ENCODE measurements at regions not wholly inside any gene's neighbourhood (a gene's known extent, or its start where the extent isn't known, plus 50 kb on each side); places are given as distances from the start of the nearest gene placed in this dataset.
"Not testable (repeated sequence)": the region's sequence is repeated elsewhere in the genome, so short reads cannot be mapped to it uniquely, and the experiment has no call there.

DNA sequence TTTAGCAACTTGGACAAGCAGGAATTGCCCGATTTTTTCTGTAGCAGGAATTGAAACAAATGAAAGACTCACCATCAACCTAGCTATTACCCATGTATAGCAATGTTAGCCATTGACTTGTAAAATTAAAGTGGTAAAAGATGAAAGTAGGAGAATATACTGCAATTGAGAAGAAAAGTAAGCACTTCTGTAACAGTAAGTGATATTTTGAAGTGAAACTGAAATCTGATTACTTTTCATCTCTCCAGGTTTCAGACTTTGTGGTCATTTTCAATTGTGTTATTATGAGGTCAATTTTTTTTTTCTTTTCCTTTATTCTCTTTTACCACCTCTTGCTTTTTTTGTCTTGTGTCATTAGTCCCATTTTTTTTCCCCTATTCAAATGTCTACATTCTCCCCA is 1078.2 kb downstream of the ZPLD1 start:
- DNase-seq, result no peak

DNA sequence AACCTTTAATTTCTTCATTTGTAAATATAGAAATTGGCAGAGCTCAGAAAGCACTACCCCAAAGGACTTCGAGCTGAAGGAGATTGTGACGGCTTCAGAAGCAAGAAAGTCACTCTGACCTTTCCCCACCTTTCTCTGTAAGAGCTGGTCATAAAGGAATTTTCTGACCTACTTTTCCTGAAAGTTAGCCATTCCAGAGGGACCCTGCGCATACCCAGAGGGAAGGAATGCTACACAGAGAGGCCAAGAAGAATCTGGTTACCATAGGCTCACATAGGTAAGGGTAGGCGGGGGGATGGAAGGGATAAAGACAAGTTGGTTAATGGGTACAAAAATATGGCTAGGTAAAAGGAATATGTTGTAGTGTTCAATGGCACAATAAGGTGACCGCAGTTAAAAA is 1080.3 kb downstream of the ZPLD1 start:
- no peak for DNase-seq

DNA sequence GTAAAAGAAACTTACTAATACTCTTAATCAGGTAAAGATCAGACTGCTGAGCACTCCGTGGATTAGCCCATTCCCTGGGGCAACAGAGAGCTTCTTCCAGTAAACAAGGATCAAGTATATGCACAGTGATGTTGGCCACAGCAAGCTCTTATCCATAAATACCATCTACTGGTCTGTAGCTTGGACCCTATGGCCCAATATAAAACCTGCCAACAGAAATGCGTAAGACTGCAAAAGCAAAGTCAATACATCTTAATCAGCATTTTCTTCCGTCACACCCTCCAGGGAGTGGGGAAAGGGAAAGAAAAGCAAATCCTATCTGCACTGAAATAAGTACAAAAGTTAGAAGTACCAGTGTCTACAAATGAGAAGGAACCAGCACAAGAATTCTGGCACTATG is 1082.1 kb downstream of the ZPLD1 start:
- no peak for DNase-seq

DNA sequence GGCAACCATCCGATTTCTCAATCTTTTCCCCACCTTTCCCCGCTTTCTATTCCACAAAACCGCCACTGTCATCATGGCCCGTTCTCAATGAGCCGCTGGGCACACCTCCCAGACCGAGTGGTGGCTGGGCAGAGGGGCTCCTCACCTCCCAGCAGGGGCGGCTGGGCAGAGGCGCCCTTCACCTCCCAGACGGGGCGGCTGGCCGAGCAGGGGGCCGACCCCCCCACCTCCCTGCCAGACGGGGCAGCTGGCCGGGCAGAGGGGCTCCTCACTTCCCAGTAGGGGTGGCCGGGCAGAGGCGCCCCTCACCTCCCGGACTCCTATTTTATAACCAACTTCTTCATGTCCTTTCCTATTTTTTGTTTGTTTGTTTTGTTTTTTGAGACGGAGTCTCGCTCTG is 1096.5 kb downstream of the ZPLD1 start:
- not testable (repeated sequence) for DNase-seq

DNA sequence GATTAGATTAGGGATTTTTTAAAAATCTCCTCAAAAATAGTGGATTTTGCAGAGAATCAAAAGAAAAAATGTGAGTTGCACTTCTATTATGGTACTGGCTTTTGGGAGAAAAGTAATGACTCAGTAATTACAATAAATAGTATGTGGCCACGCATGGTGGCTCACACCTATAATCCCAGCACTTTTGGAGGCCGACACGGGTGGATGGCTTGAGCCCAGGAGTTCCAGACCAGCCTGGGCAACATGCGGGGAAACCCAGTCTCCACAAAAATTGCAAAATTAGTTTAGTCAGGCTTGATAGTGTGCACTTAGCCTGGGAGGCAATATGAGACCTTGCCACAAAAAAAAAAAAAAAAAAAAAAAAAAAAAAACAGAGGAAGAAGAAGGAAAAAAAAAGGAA is 1098.2 kb downstream of the ZPLD1 start:
- DNase-seq, result no peak

DNA sequence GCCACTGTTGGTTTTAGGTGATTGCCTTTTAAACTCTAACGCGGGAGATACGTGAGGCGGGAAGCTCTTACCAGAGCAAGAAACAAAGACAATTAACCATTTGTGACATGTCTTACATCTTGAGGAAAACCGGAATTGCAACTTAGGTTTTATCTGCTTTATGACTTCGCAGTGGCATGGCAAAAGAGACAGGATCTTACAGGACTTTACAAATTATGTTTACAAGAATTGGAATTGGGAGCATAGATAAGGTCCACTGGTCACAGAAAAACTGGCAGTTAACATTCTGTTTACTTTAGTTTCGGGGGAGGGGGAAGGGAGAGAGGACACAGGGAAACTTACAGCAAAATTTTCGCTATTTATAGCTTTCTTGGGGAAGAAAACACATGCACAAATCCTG is 1119.6 kb downstream of the ZPLD1 start:
- no peak for DNase-seq

DNA sequence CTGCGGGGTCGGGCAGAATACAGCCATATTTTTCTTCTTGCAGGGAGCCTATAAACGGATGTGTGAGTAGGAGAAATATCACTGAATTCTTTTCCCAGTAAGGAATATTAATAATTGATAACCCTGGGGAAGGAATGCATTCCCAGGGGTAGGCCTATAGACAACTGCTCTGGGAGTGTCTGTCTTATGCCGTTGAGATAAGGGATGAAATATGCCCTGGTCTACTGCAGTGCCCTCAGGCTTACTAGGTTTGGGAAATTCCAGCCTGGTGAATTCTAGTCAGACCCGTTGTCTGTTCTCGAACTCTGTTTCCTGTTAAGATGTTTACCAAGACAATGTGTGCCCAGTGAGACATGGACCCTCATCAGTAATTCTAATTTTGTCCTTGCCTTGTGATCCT is 1129.3 kb downstream of the ZPLD1 start:
- DNase-seq, result not testable (repeated sequence)

DNA sequence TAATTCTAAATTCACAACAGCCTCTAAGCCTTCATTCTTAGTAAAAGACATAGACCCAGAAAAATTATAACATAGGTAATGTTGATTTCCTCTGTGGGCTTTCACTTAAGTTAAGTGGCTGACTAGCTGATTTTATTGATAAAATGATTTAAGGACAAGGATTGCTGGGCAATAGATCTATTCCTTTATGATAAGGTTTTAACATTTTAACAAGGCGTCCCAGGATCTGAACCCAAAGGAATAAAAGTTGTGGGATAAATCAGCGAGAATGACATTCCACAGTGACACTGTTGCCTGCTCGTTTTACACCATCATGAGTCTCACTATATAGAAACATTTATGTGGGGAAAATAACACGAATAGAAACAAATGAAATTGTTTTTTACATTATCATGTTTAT is 1151.0 kb downstream of the ZPLD1 start:
- no peak for DNase-seq

DNA sequence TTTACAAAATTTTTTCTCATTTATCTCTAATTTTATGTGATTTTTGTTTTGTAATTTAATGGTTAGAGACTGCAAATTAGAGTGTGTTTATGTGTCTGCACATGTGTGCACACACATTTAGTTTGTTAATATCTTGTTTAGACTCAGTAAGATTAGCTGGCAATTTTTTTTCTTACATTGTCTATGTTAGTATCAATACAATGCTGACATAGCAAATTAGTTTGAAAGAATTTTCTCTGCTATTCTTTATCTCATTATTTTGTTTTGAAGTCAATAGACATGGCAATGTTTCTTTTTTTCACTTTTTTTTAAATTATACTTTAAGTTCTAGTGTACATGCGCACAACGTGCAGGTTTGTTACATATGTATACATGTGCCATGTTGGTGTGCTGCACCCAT is 1155.0 kb downstream of the ZPLD1 start:
- no peak for DNase-seq

DNA sequence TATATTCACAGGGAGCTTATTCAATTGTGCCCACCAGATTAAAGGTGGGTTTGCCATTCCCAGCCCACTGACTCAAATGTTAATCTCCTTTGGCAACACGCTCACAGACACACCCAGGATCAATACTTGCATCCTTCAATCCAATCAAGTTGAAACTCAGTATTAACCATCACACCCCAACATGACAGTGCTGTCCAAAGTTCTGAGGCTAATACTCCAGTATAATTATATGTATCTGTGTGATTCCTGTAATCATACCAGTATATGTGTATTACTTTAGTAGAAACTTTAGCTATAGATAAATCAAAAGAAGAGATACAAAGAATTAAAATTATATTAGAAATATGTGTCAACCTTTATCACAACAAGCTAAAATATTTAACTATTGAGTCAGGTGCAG is 1166.0 kb downstream of the ZPLD1 start:
- DNase-seq, result no peak

DNA sequence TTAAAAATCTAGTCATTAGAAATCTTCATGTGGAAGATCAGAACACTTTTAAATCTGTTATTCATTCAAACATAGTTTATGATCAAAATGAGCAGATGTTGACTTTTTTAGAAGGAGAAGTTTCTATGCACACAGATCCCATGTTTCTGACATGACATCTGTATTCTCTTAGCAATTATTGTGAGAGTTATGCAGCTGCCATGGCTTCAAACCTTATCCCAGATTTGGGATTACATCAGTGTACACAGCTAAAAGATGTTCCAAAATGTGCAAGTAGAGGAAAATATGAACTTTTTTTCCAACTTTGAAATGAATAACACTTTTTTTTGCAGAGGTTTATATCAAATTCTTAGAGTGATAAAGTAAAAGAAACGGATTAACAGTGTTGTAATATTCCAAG is 1166.9 kb downstream of the ZPLD1 start:
- no peak for DNase-seq

DNA sequence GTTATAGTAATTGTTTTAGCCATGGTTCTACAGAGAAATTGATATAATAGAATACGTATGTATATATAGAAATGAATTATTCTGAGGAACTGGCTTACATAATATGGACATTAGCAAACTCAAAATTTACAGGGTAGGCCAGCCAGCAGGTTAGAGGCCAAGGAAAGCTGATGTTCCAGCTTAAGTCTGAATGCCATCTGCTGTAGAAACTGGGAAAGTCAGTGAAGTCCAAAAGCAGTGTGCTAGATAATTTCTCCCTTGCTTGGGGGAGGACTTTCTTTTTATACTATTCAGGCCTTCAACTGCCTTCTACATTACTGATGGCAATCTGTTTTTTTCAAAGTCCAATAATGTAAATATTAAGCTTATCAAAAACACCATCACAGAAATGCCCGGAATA is 1174.7 kb downstream of the ZPLD1 start:
- no peak for DNase-seq

DNA sequence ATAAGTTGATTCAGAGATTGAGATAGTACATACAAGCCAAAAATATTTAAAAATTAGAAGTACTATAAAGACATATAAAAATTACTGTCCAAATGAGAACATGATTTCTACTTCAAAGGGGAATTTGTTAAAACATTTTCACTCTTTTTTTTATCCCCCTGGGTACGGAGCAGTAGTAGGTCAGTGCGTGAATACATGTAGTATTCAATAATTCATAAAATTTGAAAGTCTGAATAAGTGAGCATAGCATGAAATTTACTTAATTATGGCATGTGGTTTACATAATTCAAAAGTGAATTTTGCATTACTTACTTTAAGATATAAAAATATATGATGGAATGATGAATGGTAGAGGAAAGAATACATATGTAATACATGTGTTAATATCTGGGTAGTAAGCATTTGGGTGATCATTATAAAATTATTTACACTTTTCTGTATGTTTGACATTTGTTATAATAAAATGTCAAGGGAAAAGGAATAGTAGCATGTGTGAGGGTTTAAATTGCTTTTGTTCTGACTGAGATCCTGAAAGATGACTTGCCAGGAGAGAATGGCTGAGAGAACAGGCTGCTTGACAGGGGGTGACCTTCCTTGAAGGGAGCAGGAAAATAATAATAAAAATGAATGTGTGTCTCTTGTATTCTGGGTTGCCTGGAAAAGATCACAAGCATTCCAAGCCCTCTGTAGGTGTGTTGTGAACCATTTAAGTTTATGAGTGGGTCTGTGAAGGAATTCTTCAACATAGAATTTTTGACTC is 1178.8 kb downstream of the ZPLD1 start:
- DNase-seq, result no peak

DNA sequence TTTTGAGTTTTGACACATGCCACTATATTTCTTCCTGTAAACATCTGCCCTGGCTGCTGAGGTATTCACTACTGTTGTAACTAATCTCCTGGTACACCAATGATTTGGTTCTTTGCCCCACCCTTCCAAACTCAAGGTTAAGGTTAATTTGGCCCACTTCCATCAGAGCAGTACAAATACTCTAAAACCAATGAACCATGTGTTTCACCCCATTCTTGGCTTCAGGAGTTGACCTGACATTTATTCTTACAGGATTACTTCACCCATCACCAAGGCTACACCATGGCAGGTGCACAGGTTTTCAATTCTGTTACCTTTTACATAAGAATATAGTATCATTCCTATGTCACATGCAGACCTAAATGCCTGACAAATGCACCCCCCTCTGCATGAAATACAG is 1179.9 kb downstream of the ZPLD1 start:
- no peak for DNase-seq

DNA sequence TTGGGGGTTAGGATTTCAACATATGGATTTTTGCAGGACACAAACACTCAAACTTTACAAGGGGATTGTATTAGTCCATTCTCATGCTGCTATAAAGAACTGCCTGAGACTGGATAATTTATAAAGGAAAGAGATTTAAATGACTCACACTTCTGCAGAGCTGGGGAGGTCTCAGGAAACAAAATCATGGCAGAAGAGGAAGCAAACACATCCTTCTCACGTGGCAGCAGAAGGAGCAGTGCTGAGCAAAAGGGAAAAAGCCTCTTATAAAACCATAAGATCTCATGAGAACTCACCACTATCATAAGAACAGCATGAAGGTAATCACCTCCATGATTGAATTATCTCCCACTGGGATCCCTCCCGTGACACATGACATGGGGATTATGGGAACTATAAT is 1183.1 kb downstream of the ZPLD1 start:
- DNase-seq, result no peak

DNA sequence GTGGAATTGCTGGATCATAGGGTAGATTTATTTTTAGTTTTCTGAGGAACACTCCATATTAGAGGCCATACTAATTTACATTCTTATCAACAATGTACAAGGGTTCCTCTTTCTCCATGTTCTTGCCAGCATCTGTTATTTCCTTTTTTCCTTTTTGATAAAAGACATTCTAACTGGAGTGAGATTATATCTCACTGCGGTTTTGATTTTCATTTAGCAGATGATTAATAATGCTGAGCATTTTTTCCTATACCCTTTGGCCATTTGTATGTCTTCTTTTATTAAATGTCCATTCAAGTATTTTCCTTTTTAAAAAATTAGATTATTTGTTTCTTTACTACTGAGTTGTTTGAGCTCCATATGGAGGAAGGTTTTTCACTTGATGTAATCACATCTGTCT is 1189.5 kb downstream of the ZPLD1 start:
- no peak for DNase-seq

DNA sequence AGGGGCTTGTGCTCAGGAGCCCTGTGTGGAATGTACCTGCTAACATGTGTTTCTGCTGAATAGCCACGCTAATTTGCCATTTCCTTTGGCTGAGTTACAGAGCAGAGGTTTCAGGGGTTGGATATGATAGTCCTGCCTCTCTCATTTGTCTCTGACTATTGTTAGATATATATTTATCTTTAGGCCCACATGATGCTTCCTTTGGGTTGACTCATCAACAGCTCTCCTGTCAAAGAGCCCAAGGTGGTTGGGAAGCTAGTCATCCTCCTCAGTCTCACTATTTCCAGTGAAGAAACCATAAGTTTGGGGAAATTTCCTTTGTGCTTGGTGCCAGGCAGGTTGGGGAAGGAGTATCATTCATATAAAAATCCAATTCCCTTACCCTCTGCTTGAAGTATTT is 1194.6 kb downstream of the ZPLD1 start:
- DNase-seq, result no peak

DNA sequence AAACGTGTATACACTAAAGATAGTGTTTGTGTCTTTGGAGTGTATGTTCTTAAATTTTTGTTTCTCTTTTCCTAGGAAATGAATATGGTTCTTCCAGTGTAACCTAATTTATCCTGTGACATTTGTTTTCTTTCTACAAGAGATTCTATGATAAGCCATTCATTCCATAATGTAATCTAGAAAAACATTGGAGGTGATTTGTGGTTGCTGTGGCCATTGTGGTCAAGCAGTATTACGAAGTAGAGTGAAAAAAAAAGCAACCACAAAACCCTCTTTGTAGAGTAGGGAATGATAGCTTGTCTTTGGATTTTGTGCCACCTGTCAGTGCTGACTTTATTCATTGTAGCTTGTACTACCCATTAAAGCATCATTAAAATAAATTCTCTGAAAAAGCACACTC is 1209.6 kb downstream of the ZPLD1 start:
- no peak for DNase-seq

DNA sequence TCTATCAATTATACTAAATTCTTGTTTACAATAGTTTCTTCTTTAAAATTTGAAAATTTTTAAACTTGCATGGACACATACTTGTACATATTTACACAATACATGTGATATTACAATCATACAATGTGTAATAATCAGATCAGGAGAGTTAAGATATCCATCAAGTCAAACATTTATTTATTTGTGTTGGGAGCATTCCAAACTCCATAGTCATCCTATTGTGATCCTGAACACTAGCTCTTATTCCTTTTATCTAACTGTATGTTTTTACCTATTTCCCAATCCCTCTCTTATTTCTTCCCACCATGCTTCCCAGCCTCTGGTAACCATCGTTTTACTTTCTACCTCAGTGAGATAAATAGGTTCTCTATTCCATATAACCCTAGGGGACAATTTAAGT is 1219.2 kb downstream of the ZPLD1 start:
- DNase-seq, result no peak

DNA sequence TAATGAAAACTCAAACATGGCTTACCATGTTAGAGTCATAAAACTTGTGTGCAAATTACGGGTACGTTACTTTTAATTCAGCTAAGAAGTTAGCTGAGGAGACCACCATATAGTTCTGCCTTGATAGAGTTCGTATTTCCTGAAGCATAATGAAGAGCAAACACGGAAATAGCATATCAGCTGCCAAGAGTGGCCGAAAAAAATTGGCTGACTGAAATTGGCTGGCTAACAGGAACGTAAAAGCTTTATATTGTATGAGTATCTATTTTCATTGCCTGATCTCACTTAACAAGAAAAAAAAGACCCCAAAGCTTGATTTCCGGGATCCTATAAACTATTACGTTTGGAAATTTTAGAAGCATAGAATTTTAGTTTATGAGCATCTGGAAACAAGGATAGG is 1222.9 kb downstream of the ZPLD1 start:
- DNase-seq, result no peak

DNA sequence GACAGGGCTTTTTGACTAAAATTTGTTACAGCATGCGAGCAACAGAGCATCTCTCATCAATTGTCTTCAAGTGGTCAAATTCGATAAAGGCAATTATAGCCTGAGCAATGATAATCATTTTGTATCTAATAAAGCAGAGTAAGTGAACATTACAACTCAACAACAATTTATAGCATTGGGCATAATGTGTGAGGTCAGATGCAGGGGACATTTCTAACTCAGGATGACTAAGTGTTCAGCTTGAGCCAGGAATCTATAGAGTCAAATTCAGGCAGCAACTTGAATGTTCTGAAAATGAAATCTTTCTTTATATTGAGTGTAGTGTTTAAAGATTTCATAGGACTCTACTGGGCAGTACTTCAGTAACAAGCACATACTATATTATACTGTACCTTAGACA is 1226.0 kb downstream of the ZPLD1 start:
- DNase-seq, result no peak

DNA sequence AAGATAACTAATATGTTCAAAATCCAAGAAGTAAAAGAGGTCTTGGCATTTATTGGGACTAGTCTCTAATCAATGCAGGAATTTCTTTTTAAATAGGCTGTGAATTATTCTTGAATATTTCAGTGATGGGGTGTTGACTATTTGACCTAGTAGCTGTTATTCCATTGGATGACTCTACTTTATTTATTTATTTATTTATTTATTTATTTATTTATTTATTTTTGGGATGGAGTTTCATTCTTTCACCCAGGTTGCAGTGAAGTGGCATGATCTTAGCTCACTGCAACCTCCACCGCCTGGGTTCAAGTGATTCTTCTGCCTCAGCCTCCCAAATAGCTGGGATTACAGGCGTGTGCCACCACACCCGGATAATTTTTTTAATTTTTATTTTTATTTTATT is 1227.8 kb downstream of the ZPLD1 start:
- no peak for DNase-seq

DNA sequence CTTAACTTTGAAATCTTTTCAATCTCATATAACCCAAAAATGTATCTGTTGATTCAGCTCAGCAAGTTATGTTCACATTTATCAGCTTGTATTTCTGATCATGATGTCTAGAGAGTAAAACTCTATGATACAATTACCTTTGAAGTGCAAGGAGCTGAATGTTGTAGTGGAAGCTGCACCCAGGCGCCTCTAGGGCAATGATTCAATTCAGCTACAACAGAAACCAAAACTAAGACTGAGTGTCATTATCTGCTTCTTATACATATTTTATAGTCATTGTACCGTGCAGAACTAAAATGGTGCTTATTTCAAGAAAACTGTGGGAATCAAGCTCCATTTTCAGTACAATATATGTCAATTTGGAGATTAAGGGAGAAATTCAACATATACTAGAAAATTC is 1237.5 kb downstream of the ZPLD1 start:
- no peak for DNase-seq

DNA sequence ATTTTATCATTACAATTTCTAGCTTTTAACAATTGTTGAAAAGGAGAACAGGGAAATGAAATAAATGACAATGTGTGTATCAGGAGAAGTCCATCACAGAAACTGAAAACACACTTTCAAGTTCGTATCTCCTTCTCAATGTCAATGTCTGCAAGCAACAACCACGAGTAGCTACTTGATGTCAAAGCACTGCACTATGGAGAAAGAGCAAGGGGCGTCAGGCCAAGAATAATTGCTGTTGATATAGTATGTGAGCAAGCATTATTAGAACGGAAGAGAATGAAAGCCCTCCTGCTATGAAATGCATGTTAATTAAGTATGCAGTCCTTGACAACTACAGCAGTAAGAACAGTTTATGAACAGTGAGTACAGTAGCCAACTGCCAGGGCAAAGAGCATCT is 1250.1 kb downstream of the ZPLD1 start:
- DNase-seq, result no peak

DNA sequence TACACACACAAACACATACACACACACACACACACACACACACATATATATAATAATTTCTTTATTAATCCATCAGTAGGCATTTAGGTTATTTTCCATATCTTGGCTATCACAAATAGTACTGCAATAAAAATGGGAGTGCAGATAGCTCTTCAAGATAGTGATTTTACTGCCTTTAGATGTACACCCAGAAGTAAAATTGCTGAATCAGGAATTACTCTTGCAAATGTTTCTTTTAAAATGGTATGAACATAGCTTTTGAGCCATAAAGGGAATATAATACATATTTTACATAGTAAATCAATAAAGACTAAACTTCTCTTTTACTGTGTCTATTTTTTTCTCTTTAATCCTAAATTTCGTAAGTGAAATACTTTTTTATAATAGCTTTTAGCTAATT is 1251.1 kb downstream of the ZPLD1 start:
- DNase-seq, result no peak

DNA sequence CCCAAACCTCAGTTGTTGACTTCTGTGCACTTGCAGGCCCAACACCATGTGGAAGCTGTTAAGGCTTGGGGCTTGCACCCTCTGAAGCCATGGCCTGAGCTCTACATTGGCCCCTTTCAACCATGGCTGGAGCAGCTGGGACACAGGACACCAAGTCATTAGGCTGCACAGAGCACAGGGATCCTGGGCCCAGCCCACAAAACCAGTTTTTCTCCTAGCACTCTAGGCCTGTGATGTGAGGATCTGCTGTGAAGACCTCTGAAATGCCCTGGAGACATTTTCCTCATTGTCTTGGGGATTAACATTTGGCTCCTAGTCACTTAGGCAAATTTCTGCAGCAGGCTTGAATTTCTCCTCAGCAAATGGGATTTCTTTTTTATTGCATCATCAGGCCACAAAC is 1255.7 kb downstream of the ZPLD1 start:
- DNase-seq, result no peak
